ENCODE measurements at regions not wholly inside any gene's neighbourhood (a gene's known extent, or its start where the extent isn't known, plus 50 kb on each side); places are given as distances from the start of the nearest gene placed in this dataset.
"Not testable (repeated sequence)": the region's sequence is repeated elsewhere in the genome, so short reads cannot be mapped to it uniquely, and the experiment has no call there.

- no peak overlapping the region for H3K4me3 ChIP-seq (ENCODE audit: control insufficient read depth, low read depth, low read length)
- TF ChIP-seq CTCF (conservative IDR thresholded peaks at IDR 0.05; ENCODE audit: control insufficient read depth, insufficient read depth, low read depth, low read length): no peak
- DNase-seq (ENCODE audit: low read depth): no peak
Measured at GRCh38 chr11:98423933-98424332, 596.8 kb upstream of the CNTN5 start.

- not testable (repeated sequence) for DNase-seq (ENCODE audit: low read depth); H3K4me3 ChIP-seq (ENCODE audit: control insufficient read depth, low read depth, low read length)
Measured at GRCh38 chr11:98424773-98425172, 596.0 kb upstream of the CNTN5 start.

GRCh38 chr11:98431463-98432359, 589.0 kb upstream of the CNTN5 start:
- DNase-seq (ENCODE audit: low read depth): no peak
- H3K4me3 ChIP-seq (ENCODE audit: control insufficient read depth, low read depth, low read length): no peak overlapping the region
- TF ChIP-seq CTCF (conservative IDR thresholded peaks at IDR 0.05; ENCODE audit: control insufficient read depth, insufficient read depth, low read depth, low read length): no peak

GRCh38 chr11:98434296-98434695, 586.5 kb upstream of the CNTN5 start:
- no peak for TF ChIP-seq CTCF (conservative IDR thresholded peaks at IDR 0.05; ENCODE audit: control insufficient read depth, insufficient read depth, low read depth, low read length)
- no peak for DNase-seq (ENCODE audit: low read depth)

GRCh38 chr11:98453378-98453777, 567.4 kb upstream of the CNTN5 start:
- no peak for DNase-seq (ENCODE audit: low read depth)
- no peak overlapping the region for H3K4me3 ChIP-seq (ENCODE audit: control insufficient read depth, low read depth, low read length)
- TF ChIP-seq CTCF (conservative IDR thresholded peaks at IDR 0.05; ENCODE audit: control insufficient read depth, insufficient read depth, low read depth, low read length): no peak

More at GRCh38 chr11:98434296-98434695, 586.5 kb upstream of the CNTN5 start:
- no peak overlapping the region for H3K4me3 ChIP-seq (ENCODE audit: control insufficient read depth, low read depth, low read length)

GRCh38 chr11:98455500-98456307, 565.0 kb upstream of the CNTN5 start:
- no peak for DNase-seq (ENCODE audit: low read depth)
- no peak overlapping the region for H3K4me3 ChIP-seq (ENCODE audit: control insufficient read depth, low read depth, low read length)
- TF ChIP-seq CTCF (conservative IDR thresholded peaks at IDR 0.05; ENCODE audit: control insufficient read depth, insufficient read depth, low read depth, low read length): no peak

- DNase-seq (ENCODE audit: low read depth): no peak
- no peak for TF ChIP-seq CTCF (conservative IDR thresholded peaks at IDR 0.05; ENCODE audit: control insufficient read depth, insufficient read depth, low read depth, low read length)
- H3K4me3 ChIP-seq (ENCODE audit: control insufficient read depth, low read depth, low read length): no peak overlapping the region
Measured at GRCh38 chr11:98456308-98456680, 564.5 kb upstream of the CNTN5 start.

All from fibroblast of mammary gland (primary cell).